ENCODE measurements at regions not wholly inside any gene's neighbourhood (a gene's known extent, or its start where the extent isn't known, plus 50 kb on each side); places are given as distances from the start of the nearest gene placed in this dataset.

DNA sequence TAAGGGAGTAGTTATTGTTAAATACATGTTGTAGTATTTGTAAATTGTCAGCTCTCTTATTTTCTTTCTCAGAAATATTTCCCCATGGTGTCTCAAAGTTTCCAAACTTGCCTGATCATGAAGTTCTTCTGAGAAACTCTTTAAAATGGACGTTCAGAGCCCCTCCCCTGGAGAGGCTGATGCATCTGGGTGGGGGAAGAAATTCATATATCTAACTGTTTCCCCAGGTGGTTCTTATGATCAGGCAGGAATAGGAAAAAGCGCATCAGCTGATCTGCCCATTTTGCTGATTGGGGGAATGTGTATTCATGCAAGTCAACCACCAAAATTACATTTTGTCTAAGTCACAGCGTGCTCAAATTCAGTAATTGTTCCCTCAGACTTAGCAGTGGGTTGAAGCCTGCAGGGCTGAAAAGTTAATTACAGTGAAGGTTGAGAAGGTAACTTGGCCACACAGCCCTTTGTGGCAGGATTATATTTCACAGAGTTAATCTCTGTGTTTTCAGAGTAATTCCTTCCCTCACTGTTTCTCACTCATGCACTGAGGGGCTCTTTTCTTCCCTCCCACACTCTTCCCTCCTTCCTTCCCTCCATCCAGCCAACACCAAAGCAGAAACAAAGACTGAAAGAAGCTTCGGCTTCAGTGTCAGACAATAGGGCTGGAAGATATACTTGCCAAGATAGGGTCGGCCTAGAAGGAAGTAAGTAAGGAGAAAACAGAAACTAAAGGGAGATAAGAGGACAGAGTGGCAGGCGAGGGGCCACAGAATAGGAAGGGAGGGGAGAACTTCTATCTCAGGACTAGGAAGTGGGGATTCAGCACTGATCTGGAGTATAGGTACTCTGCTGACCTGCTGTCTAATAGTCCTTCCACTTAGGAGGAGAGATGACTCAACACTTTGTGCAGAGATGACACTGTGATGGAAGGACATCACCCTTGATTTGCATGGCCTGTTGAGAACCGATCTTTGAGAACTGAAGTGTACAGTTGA is 50.5 kb upstream of the STARD3NL start:
- H3K4me3 ChIP-seq (replicated peaks; ENCODE audit: insufficient read depth, low read length): no peak overlapping the region
- no peaks in the 10 kb centered on the region for H3K27me3 ChIP-seq (ENCODE audit: insufficient read depth, poor library complexity, severe bottlenecking)
- TF ChIP-seq POLR2AphosphoS5 (IDR thresholded peaks at IDR 0.05; ENCODE audit: low read depth): no peak
- TF ChIP-seq SPI1 (IDR thresholded peaks at IDR 0.05; ENCODE audit: borderline replicate concordance, low read depth): no peak
- TF ChIP-seq, protein P1, sequence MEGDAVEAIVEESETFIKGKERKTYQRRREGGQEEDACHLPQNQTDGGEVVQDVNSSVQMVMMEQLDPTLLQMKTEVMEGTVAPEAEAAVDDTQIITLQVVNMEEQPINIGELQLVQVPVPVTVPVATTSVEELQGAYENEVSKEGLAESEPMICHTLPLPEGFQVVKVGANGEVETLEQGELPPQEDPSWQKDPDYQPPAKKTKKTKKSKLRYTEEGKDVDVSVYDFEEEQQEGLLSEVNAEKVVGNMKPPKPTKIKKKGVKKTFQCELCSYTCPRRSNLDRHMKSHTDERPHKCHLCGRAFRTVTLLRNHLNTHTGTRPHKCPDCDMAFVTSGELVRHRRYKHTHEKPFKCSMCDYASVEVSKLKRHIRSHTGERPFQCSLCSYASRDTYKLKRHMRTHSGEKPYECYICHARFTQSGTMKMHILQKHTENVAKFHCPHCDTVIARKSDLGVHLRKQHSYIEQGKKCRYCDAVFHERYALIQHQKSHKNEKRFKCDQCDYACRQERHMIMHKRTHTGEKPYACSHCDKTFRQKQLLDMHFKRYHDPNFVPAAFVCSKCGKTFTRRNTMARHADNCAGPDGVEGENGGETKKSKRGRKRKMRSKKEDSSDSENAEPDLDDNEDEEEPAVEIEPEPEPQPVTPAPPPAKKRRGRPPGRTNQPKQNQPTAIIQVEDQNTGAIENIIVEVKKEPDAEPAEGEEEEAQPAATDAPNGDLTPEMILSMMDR (IDR thresholded peaks at IDR 0.05; ENCODE audit: insufficient read depth, low read length): no peak
- TF ChIP-seq, protein P2, sequence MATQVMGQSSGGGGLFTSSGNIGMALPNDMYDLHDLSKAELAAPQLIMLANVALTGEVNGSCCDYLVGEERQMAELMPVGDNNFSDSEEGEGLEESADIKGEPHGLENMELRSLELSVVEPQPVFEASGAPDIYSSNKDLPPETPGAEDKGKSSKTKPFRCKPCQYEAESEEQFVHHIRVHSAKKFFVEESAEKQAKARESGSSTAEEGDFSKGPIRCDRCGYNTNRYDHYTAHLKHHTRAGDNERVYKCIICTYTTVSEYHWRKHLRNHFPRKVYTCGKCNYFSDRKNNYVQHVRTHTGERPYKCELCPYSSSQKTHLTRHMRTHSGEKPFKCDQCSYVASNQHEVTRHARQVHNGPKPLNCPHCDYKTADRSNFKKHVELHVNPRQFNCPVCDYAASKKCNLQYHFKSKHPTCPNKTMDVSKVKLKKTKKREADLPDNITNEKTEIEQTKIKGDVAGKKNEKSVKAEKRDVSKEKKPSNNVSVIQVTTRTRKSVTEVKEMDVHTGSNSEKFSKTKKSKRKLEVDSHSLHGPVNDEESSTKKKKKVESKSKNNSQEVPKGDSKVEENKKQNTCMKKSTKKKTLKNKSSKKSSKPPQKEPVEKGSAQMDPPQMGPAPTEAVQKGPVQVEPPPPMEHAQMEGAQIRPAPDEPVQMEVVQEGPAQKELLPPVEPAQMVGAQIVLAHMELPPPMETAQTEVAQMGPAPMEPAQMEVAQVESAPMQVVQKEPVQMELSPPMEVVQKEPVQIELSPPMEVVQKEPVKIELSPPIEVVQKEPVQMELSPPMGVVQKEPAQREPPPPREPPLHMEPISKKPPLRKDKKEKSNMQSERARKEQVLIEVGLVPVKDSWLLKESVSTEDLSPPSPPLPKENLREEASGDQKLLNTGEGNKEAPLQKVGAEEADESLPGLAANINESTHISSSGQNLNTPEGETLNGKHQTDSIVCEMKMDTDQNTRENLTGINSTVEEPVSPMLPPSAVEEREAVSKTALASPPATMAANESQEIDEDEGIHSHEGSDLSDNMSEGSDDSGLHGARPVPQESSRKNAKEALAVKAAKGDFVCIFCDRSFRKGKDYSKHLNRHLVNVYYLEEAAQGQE (IDR thresholded peaks at IDR 0.05; ENCODE audit: insufficient replicate concordance, low read depth): no peak
- TF ChIP-seq GABPA (IDR thresholded peaks at IDR 0.05; ENCODE audit: low read depth): no peak
- no peak for DNase-seq (ENCODE audit: low read depth in 1 of 2, low spot score in 1 of 2)
- H3K27ac ChIP-seq (replicated peaks): peak overlapping the region; percentile 35; the same call in 1 of the 2 replicates
